ENCODE measurements at regions not wholly inside any gene's neighbourhood (a gene's known extent, or its start where the extent isn't known, plus 50 kb on each side); places are given as distances from the start of the nearest gene placed in this dataset.

DNA sequence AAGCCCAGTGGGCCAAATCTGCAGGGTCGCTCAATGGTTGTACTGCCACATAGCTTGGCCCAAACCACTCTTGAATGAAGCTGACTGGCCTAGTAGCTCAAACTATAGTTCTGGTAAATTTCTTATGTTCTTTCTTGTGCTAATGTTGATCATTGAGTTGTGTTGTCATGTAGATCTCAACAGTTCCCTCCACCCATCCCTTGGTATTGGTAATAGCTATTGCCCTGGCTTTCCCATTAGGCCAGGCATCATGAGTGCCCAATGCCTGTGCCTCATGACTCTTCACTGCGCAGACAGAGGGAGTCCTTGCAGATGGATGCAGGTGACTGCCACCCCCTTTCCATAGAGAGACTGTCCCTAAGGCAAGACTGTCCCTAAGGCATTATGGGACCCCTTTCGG lies 988.4 kb downstream of the KCNMA1 start:
- Histone ChIP-seq H3K27me3 (ENCODE audit: control insufficient read depth, insufficient read depth, low read length) (no peaks in the 10 kb centered on the region), H3K4me3 (ENCODE audit: low read depth, low read length) (no peak overlapping the region)
- WGBS (ENCODE audit: insufficient coverage), result 100% methylated on average over 2 of the region's 3 CpGs

DNA sequence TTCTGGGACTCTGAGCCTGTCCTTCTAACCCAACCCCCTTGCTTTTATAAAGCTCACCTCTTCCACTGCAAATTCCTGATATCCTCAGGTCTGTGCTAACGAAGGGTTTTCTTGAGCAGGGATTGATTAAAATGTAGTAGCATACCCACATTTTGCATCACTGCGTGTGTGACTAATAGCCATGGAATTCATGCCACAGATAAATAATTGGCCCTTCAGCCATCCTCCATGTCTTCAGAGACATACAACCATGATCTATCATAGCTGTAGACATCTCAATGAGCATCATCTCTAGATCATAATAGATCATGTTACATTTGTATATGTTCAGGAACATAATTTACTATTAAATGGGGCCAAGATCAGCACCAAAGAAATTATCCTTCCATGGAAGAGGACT lies 990.3 kb downstream of the KCNMA1 start:
- H3K4me3 ChIP-seq (ENCODE audit: low read depth, low read length), result no peak overlapping the region
- WGBS (ENCODE audit: insufficient coverage), result no CpG with 5 or more reads among the region's 2 CpGs
- peak in 1 of 6 donors; percentile 15 for DNase-seq (ENCODE audit: low read depth in 4 of 6, low spot score in 6 of 6)
- no peaks in the 10 kb centered on the region for H3K27me3 ChIP-seq (ENCODE audit: control insufficient read depth, insufficient read depth, low read length)
- peaks cover 9% of the 10 kb centered on the region for H3K4me1 ChIP-seq (ENCODE audit: control insufficient read depth, insufficient read depth, low read length)
- no peaks in the 10 kb centered on the region for H3K9me3 ChIP-seq (ENCODE audit: control insufficient read depth, insufficient read depth, low read length)
- no peak overlapping the region for H3K27ac ChIP-seq (ENCODE audit: low read depth, low read length)
- H3K36me3 ChIP-seq (ENCODE audit: control insufficient read depth, insufficient read depth, low read length), result no peaks in the 10 kb centered on the region

More for the DNA sequence above, 988.4 kb downstream of the KCNMA1 start:
- DNase-seq (ENCODE audit: low read depth in 4 of 6, low spot score in 6 of 6), result no peak
- Histone ChIP-seq H3K9me3 (ENCODE audit: control insufficient read depth, insufficient read depth, low read length) (no peaks in the 10 kb centered on the region), H3K27ac (ENCODE audit: low read depth, low read length) (no peak overlapping the region), H3K36me3 (ENCODE audit: control insufficient read depth, insufficient read depth, low read length) (no peaks in the 10 kb centered on the region), H3K4me1 (ENCODE audit: control insufficient read depth, insufficient read depth, low read length) (peaks cover 3% of the 10 kb centered on the region)

DNA sequence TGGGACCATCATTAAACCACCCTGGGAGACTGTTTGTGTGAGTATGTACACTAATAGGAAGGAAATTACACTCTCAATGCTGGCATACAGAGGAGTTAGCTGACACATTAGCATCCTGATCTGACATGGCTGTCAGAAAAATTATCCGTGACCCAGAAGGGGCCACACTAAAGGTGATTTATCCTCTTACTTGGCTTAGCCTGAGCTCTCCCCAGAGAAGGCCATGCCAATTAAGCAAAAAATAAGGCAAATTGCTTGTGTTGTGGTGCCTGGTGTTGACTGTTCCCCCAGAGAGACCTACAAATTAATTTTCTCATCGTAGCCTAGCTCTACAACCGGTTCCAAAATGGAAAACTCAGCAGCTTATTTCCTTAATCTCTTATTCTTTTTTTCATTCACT lies 992.3 kb downstream of the KCNMA1 start:
- Histone ChIP-seq H3K4me3 (ENCODE audit: low read depth, low read length) (no peak overlapping the region), H3K27ac (ENCODE audit: low read depth, low read length) (no peak overlapping the region), H3K36me3 (ENCODE audit: control insufficient read depth, insufficient read depth, low read length) (no peaks in the 10 kb centered on the region), H3K9me3 (ENCODE audit: control insufficient read depth, insufficient read depth, low read length) (no peaks in the 10 kb centered on the region), H3K4me1 (ENCODE audit: control insufficient read depth, insufficient read depth, low read length) (peaks cover 9% of the 10 kb centered on the region), H3K27me3 (ENCODE audit: control insufficient read depth, insufficient read depth, low read length) (no peaks in the 10 kb centered on the region)
- DNase-seq (ENCODE audit: low read depth in 4 of 6, low spot score in 6 of 6), result peak in 2 of 6 donors; percentile 26 to 87
- 60% methylated on average over 1 of the region's 3 CpGs for WGBS (ENCODE audit: insufficient coverage)

DNA sequence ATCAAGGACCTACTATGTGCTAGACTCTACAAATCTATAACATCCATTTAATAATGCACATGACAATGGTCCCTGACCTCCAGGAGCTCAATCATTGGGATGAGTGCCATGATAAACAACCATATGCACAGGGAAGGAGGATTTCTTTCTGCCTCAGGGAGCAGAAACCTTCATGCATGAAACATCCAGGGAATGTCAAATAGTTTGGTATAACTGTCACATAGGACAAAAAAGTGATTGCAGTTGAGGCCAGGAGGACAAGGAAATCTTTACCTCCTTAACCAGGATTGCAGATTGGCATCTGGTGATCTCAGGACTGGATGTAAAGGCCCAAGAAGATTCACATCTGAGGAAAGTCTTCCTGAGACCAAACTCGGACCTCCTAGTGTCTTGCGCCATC lies 993.1 kb downstream of the KCNMA1 start:
- WGBS (ENCODE audit: insufficient coverage), result 89% methylated on average over 2 of the region's 2 CpGs
- Histone ChIP-seq H3K4me3 (ENCODE audit: low read depth, low read length) (no peak overlapping the region), H3K27ac (ENCODE audit: low read depth, low read length) (no peak overlapping the region), H3K9me3 (ENCODE audit: control insufficient read depth, insufficient read depth, low read length) (no peaks in the 10 kb centered on the region), H3K36me3 (ENCODE audit: control insufficient read depth, insufficient read depth, low read length) (no peaks in the 10 kb centered on the region), H3K4me1 (ENCODE audit: control insufficient read depth, insufficient read depth, low read length) (peaks cover 9% of the 10 kb centered on the region), H3K27me3 (ENCODE audit: control insufficient read depth, insufficient read depth, low read length) (no peaks in the 10 kb centered on the region)
- DNase-seq (ENCODE audit: low read depth in 4 of 6, low spot score in 6 of 6), result no peak

DNA sequence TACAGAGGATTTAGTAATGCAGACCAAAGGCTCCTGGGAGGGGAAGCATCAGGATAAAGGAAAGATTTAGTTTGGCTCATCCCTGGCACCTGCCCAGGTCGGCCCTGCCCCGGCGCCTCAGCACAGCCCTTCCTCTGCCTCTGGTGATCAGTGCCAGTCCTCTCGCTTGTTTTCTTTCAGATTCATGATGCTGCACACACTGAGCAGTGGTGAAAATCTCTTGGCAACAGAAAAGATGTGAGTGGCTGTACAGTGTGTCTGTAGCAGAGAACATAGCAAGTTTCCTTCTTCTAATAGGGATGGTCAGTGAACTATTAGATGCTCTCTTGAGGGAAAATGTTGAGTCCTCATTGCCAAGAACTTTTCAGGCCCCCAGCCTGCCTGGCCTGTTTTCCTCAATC lies 994.1 kb downstream of the KCNMA1 start:
- WGBS (ENCODE audit: insufficient coverage), result 24% methylated on average over 4 of the region's 4 CpGs
- no peaks in the 10 kb centered on the region for H3K9me3 ChIP-seq (ENCODE audit: control insufficient read depth, insufficient read depth, low read length)

DNA sequence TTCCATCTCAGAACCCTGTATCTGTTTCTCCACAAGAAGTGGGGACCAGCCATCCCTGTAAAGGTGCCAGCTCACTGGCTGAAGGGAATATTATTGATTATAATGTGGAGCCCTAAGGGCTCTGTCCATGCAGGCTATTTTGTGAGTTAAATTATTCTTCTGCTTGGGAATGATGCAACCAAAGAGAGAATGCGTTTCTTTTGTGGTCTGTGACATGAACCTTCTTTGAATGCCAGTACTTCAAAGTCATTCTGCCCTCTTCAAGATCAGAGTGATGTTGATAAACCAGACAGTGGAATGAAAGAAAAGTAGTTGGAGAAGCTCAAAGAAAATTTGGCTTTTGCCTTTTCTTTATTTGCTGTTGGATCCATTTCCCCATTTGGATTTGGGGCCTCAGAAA lies 995.2 kb downstream of the KCNMA1 start:
- Histone ChIP-seq H3K27me3 (ENCODE audit: control insufficient read depth, insufficient read depth, low read length) (no peaks in the 10 kb centered on the region), H3K9me3 (ENCODE audit: control insufficient read depth, insufficient read depth, low read length) (no peaks in the 10 kb centered on the region), H3K27ac (ENCODE audit: low read depth, low read length) (no peak overlapping the region), H3K36me3 (ENCODE audit: control insufficient read depth, insufficient read depth, low read length) (no peaks in the 10 kb centered on the region), H3K4me1 (ENCODE audit: control insufficient read depth, insufficient read depth, low read length) (peaks cover 9% of the 10 kb centered on the region), H3K4me3 (ENCODE audit: low read depth, low read length) (no peak overlapping the region)
- WGBS (ENCODE audit: insufficient coverage), result 88% methylated on average over 1 of the region's 1 CpG
- DNase-seq (ENCODE audit: low read depth in 4 of 6, low spot score in 6 of 6), result no peak

More for the DNA sequence above, 994.1 kb downstream of the KCNMA1 start:
- Histone ChIP-seq H3K4me3 (ENCODE audit: low read depth, low read length) (no peak overlapping the region), H3K4me1 (ENCODE audit: control insufficient read depth, insufficient read depth, low read length) (peaks cover 9% of the 10 kb centered on the region), H3K27me3 (ENCODE audit: control insufficient read depth, insufficient read depth, low read length) (no peaks in the 10 kb centered on the region), H3K36me3 (ENCODE audit: control insufficient read depth, insufficient read depth, low read length) (no peaks in the 10 kb centered on the region), H3K27ac (ENCODE audit: low read depth, low read length) (no peak overlapping the region)
- DNase-seq (ENCODE audit: low read depth in 4 of 6, low spot score in 6 of 6), result peak in 2 of 6 donors; percentile 54 to 57

DNA sequence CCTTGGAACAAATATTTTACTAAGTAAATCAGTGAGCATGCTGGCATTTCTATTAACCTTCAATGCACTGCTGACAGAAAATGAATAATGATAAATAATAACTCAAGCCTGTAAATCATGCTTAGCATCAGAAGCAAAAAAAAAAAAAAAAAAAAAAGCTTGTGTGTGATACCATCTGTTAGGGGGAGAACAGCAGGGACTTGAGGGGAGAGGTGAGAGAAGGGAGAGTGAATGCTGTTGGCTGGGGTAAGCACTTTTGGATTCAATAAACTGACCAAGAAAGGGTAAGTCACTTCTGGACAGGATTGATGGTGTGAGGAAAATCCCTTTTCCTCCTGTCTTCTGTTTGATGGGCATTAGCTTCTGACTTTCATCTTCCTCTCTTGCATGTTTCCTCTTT lies 996.4 kb downstream of the KCNMA1 start:
- Histone ChIP-seq H3K4me1 (ENCODE audit: control insufficient read depth, insufficient read depth, low read length) (peaks cover 9% of the 10 kb centered on the region), H3K4me3 (ENCODE audit: low read depth, low read length) (no peak overlapping the region), H3K9me3 (ENCODE audit: control insufficient read depth, insufficient read depth, low read length) (no peaks in the 10 kb centered on the region), H3K27ac (ENCODE audit: low read depth, low read length) (no peak overlapping the region), H3K36me3 (ENCODE audit: control insufficient read depth, insufficient read depth, low read length) (no peaks in the 10 kb centered on the region), H3K27me3 (ENCODE audit: control insufficient read depth, insufficient read depth, low read length) (no peaks in the 10 kb centered on the region)
- DNase-seq (ENCODE audit: low read depth in 4 of 6, low spot score in 6 of 6), result no peak

DNA sequence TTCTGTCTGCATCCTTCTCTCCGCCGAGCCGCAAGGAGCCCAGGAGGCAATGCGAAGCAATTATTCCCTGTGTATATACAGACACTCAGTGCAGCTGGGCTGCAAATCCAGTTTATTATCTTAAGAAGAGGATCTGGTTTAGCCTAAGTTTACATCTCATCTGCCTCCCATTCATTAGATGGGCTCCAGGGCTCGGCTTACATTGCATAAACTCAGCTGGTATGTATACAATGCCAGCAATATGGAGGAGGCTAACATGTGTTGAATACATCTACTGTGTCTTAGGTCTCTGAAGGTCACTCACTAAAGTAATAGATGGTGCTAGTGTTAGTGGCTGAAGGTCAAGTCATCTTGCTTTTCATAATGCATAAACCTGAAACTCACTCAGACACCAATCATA lies 996.8 kb downstream of the KCNMA1 start:
- no peak overlapping the region for H3K4me3 ChIP-seq (ENCODE audit: low read depth, low read length)
- DNase-seq (ENCODE audit: low read depth in 4 of 6, low spot score in 6 of 6), result peak in 1 of 6 donors; percentile 25
- H3K36me3 ChIP-seq (ENCODE audit: control insufficient read depth, insufficient read depth, low read length), result no peaks in the 10 kb centered on the region
- no CpG with 5 or more reads among the region's 5 CpGs for WGBS (ENCODE audit: insufficient coverage)
- peaks cover 6% of the 10 kb centered on the region for H3K4me1 ChIP-seq (ENCODE audit: control insufficient read depth, insufficient read depth, low read length)
- H3K27ac ChIP-seq (ENCODE audit: low read depth, low read length), result no peak overlapping the region
- no peaks in the 10 kb centered on the region for H3K27me3 ChIP-seq (ENCODE audit: control insufficient read depth, insufficient read depth, low read length)
- H3K9me3 ChIP-seq (ENCODE audit: control insufficient read depth, insufficient read depth, low read length), result no peaks in the 10 kb centered on the region

DNA sequence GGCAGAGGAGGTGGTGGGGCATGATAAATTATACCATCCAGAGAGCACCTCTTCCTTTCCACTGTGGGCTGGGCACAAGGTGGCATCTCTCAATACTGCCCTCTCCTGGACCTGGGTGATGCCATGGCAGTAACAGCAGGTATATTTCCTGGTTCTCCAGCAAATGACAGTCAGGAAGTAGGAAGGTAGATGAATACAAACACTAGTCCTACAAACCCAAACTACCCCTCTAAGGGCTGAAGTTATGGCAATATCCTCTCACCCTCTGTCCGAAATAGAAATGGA lies 1004.9 kb downstream of the KCNMA1 start:
- no CpG with 5 or more reads among the region's 1 CpG for WGBS (ENCODE audit: insufficient coverage)
- H3K9me3 ChIP-seq (ENCODE audit: control insufficient read depth, insufficient read depth, low read length), result no peaks in the 10 kb centered on the region
- H3K36me3 ChIP-seq (ENCODE audit: control insufficient read depth, insufficient read depth, low read length), result no peaks in the 10 kb centered on the region
- H3K27ac ChIP-seq (ENCODE audit: low read depth, low read length), result no peak overlapping the region
- DNase-seq (ENCODE audit: low read depth in 4 of 6, low spot score in 6 of 6), result peak in 1 of 6 donors; percentile 9
- peaks cover 18% of the 10 kb centered on the region for H3K4me1 ChIP-seq (ENCODE audit: control insufficient read depth, insufficient read depth, low read length)
- H3K4me3 ChIP-seq (ENCODE audit: low read depth, low read length), result no peak overlapping the region
- H3K27me3 ChIP-seq (ENCODE audit: control insufficient read depth, insufficient read depth, low read length), result no peaks in the 10 kb centered on the region

DNA sequence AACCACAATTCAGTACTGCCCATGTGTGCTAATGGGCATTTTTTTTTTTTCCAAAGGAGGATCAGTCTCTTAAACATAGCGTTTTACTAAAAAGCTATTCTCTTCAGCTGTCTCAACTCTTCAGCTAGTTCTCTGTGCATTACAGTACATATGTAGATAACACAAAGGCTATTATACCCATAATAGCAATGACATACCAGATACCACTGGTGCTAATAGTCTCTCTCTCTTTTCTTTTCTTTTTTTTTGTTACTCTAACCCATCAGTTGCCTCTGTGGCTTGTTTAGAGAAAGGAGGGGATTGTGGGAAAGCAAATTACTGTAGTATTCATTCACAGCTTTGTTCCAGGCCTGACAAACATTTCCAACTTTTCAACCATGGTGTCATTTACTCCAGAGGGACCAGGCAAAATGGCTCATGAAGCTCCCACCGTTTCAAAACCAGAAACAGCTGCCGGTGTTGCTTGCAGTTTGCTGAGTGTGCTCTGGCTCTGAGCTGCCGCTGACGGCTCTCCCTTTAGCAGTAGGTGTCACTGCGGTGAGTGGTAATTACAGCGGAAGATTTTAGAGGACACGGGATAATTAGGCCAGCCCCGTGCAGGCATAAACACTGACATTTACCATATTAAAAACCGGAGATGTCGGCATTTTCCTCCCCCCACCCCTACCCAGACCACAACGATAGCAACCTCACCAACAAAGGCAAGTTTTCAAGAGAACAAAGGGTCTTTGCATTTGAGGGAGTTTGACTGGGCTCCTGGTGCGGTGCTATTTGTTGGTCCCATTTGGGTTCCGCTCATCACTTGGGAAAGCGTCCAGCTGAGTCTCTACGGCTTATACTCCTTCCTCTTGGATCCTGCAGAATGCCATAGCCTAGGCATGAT lies 1005.5 kb downstream of the KCNMA1 start:
- H3K36me3 ChIP-seq (ENCODE audit: control insufficient read depth, insufficient read depth, low read length), result no peaks in the 10 kb centered on the region
- WGBS (ENCODE audit: insufficient coverage), result 10% methylated on average over 10 of the region's 16 CpGs
- H3K27ac ChIP-seq (ENCODE audit: low read depth, low read length), result peak overlapping the region; percentile 16
- no peaks in the 10 kb centered on the region for H3K27me3 ChIP-seq (ENCODE audit: control insufficient read depth, insufficient read depth, low read length)
- peaks cover 18% of the 10 kb centered on the region for H3K4me1 ChIP-seq (ENCODE audit: control insufficient read depth, insufficient read depth, low read length)
- no peak overlapping the region for H3K4me3 ChIP-seq (ENCODE audit: low read depth, low read length)
- peak in 2 of 6 donors; percentile 50 to 87 for DNase-seq (ENCODE audit: low read depth in 4 of 6, low spot score in 6 of 6)
- no peaks in the 10 kb centered on the region for H3K9me3 ChIP-seq (ENCODE audit: control insufficient read depth, insufficient read depth, low read length)
